ENCODE measurements at regions not wholly inside any gene's neighbourhood (a gene's known extent, or its start where the extent isn't known, plus 50 kb on each side); places are given as distances from the start of the nearest gene placed in this dataset.

GRCh38 chr20:11057624-11058023 is 383.8 kb upstream of the JAG1 start:
- Histone ChIP-seq H3K4me1 (ENCODE audit: control insufficient read depth, insufficient read depth, low read length) (no peaks in the 10 kb centered on the region), H3K27ac (ENCODE audit: low read length) (no peak overlapping the region), H3K36me3 (ENCODE audit: control insufficient read depth, insufficient read depth, low read length) (no peaks in the 10 kb centered on the region), H3K9me3 (ENCODE audit: control insufficient read depth, insufficient read depth, low read depth, low read length) (no peaks in the 10 kb centered on the region), H3K27me3 (ENCODE audit: control insufficient read depth, insufficient read depth, low read length) (no peaks in the 10 kb centered on the region), H3K4me3 (ENCODE audit: low read depth in 2 of 2, low read length in 2 of 2) (no peak overlapping the region)
- CTCF ChIA-PET: no interaction called here
- intact Hi-C loops (cut with micrococcal nuclease; ENCODE audit: unreplicated experiment): no loop called here
- POLR2A ChIA-PET: no interaction called here
- no TSS peak for BruUV-seq (replicated peaks)
- in situ Hi-C loops (cut with HindIII; ENCODE audit: low pct_unique_long_range_greater_than_20kb, low sequenced_read_pairs): no loop called here
- no peak for ATAC-seq
- TF ChIP-seq REST (IDR thresholded peaks at IDR 0.05; ENCODE audit: insufficient read depth in 1 of 2, low read depth in 2 of 2, low read length in 1 of 2): no peak
- TF ChIP-seq POLR2AphosphoS5 (IDR thresholded peaks at IDR 0.05; ENCODE audit: low read depth, low read length): no peak
- no peak for DNase-seq (ENCODE audit: low read depth, low spot score)

GRCh38 chr20:11059659-11060058 is 385.9 kb upstream of the JAG1 start:
- CTCF ChIA-PET: no interaction called here
- H3K9me3 ChIP-seq (ENCODE audit: control insufficient read depth, insufficient read depth, low read depth, low read length): no peaks in the 10 kb centered on the region
- no TSS peak for BruUV-seq (replicated peaks)
- H3K4me3 ChIP-seq (ENCODE audit: low read depth in 2 of 2, low read length in 2 of 2): no peak overlapping the region
- no peaks in the 10 kb centered on the region for H3K27me3 ChIP-seq (ENCODE audit: control insufficient read depth, insufficient read depth, low read length)
- TF ChIP-seq TCF7L2 (IDR thresholded peaks at IDR 0.05; ENCODE audit: low read depth, low read length) (no peak), POLR2AphosphoS5 (IDR thresholded peaks at IDR 0.05; ENCODE audit: low read depth, low read length) (no peak)
- DNase-seq (ENCODE audit: low read depth, low spot score) (no peak), ATAC-seq (no peak)
- H3K4me1 ChIP-seq (ENCODE audit: control insufficient read depth, insufficient read depth, low read length): no peaks in the 10 kb centered on the region
- no peak overlapping the region for H3K27ac ChIP-seq (ENCODE audit: low read length)
- in situ Hi-C loops (cut with HindIII; ENCODE audit: low pct_unique_long_range_greater_than_20kb, low sequenced_read_pairs): no loop called here
- intact Hi-C loops (cut with micrococcal nuclease; ENCODE audit: unreplicated experiment): no loop called here
- POLR2A ChIA-PET: interaction anchor here (0.6 kb wide), 1 partner anchor 625 kb away, joined by 3 read pairs; the partner anchor contains the start of gene MKKS
- no peaks in the 10 kb centered on the region for H3K36me3 ChIP-seq (ENCODE audit: control insufficient read depth, insufficient read depth, low read length)

- no peaks in the 10 kb centered on the region for H3K27me3 ChIP-seq (ENCODE audit: control insufficient read depth, insufficient read depth, low read length)
- no peak for DNase-seq (ENCODE audit: low read depth, low spot score)
- H3K36me3 ChIP-seq (ENCODE audit: control insufficient read depth, insufficient read depth, low read length): no peaks in the 10 kb centered on the region
- BruUV-seq (replicated peaks): no TSS peak
- POLR2A ChIA-PET: interaction anchor here (0.6 kb wide), 1 partner anchor 626 kb away, joined by 3 read pairs; the partner anchor contains the start of gene MKKS
- no peak for ATAC-seq
- CTCF ChIA-PET: no interaction called here
- no peak overlapping the region for H3K27ac ChIP-seq (ENCODE audit: low read length)
- TF ChIP-seq POLR2AphosphoS5 (IDR thresholded peaks at IDR 0.05; ENCODE audit: low read depth, low read length): no peak
- TF ChIP-seq CTCF (IDR thresholded peaks at IDR 0.05): no peak
- TF ChIP-seq SIN3A (IDR thresholded peaks at IDR 0.05; ENCODE audit: borderline replicate concordance, insufficient read depth, low read depth, low read length): no peak
- TF ChIP-seq TCF7L2 (IDR thresholded peaks at IDR 0.05; ENCODE audit: low read depth, low read length): no peak
- TF ChIP-seq REST (IDR thresholded peaks at IDR 0.05; ENCODE audit: insufficient read depth in 1 of 2, low read depth in 2 of 2, low read length in 1 of 2): no peak
- no peaks in the 10 kb centered on the region for H3K4me1 ChIP-seq (ENCODE audit: control insufficient read depth, insufficient read depth, low read length)
- H3K4me3 ChIP-seq (ENCODE audit: low read depth in 2 of 2, low read length in 2 of 2): no peak overlapping the region
- no peaks in the 10 kb centered on the region for H3K9me3 ChIP-seq (ENCODE audit: control insufficient read depth, insufficient read depth, low read depth, low read length)
- in situ Hi-C loops (cut with HindIII; ENCODE audit: low pct_unique_long_range_greater_than_20kb, low sequenced_read_pairs) (no loop called here), intact Hi-C loops (cut with micrococcal nuclease; ENCODE audit: unreplicated experiment) (no loop called here)
These were observed 386.8 kb upstream of the JAG1 start for GRCh38 chr20:11060423-11061185.

All from Panc1 (cell line).